A673 (cell line): ENCODE measurements at regions not wholly inside any gene's neighbourhood (a gene's known extent, or its start where the extent isn't known, plus 50 kb on each side); places are given as distances from the start of the nearest gene placed in this dataset.

Experiments
- BruUV-seq: library from RNA; stranded (reverse); fragments of 400-500 nt; replicated peaks from 2 replicates; lab custom pipeline; 2021; lab: Mats Ljungman, UMichigan
- CTCF ChIA-PET: fragments of 300-600 bp; sonication (Branson Sonifier 250); formaldehyde crosslinking; loops from one replicate; lab custom pipeline; 2022; ENCODE audit warnings: antibody characterized with exemption; lab: Charles Lee
- POLR2A ChIA-PET: fragments of 300-600 bp; sonication (Branson Sonifier 250); formaldehyde crosslinking; loops from one replicate; lab custom pipeline; 2022; ENCODE audit warnings: antibody characterized with exemption; ENCODE audit not compliant: low non-redundant PET; lab: Charles Lee
- DNase-seq: peaks from one replicate; pipeline ENCODE4 v3.0.0-alpha.2; 2015; ENCODE audit warnings: low spot score
- H3K27ac ChIP-seq: fragments of 200-600 bp; sonication (generic); 2 replicates; pipeline ENCODE4 v1.5.1; 2016; ENCODE audit warnings: mixed run types, low read depth, mild to moderate bottlenecking, mixed read lengths, antibody characterized with exemption, low read length; ENCODE audit not compliant: poor library complexity, severe bottlenecking
- H3K27me3 ChIP-seq: fragments of 200-600 bp; sonication (generic); replicated peaks from 2 replicates; pipeline ENCODE4 v1.6.1; 2017; ENCODE audit warnings: mixed run types, low read depth, mild to moderate bottlenecking, mixed read lengths, antibody characterized with exemption, low read length; ENCODE audit not compliant: insufficient read depth, poor library complexity
- H3K36me3 ChIP-seq: fragments of 200-600 bp; sonication (generic); 2 replicates; pipeline ENCODE4 v1.6.1; 2016; ENCODE audit warnings: mixed run types, mild to moderate bottlenecking, mixed read lengths, antibody characterized with exemption, low read length; ENCODE audit not compliant: insufficient read depth, poor library complexity, severe bottlenecking
- H3K4me1 ChIP-seq: fragments of 200-600 bp; sonication (generic); 2 replicates; pipeline ENCODE4 v1.6.1; 2017; ENCODE audit warnings: mixed run types, mild to moderate bottlenecking, mixed read lengths, antibody characterized with exemption, low read length; ENCODE audit not compliant: insufficient read depth, poor library complexity, severe bottlenecking
- H3K4me3 ChIP-seq: fragments of 200-600 bp; sonication (generic); 2 replicates; pipeline ENCODE4 v1.5.1; 2016; ENCODE audit warnings: low read depth, mixed run types, mild to moderate bottlenecking, mixed read lengths, low read length; ENCODE audit not compliant: poor library complexity, severe bottlenecking
- H3K9me3 ChIP-seq: fragments of 200-600 bp; sonication (generic); 2 replicates; pipeline ENCODE4 v1.6.1; 2016; ENCODE audit warnings: mixed run types, low read depth, mild to moderate bottlenecking, mixed read lengths, antibody characterized with exemption, low read length; ENCODE audit not compliant: poor library complexity, severe bottlenecking
- CTCF ChIP-seq: fragments of 300-800, 200-600 bp; sonication (generic); conservative IDR thresholded peaks from 2 replicates; pipeline ENCODE4 v1.5.1; 2017; ENCODE audit warnings: low read depth, mild to moderate bottlenecking, antibody characterized with exemption, low read length, moderate library complexity, mixed read lengths
- EZH2 ChIP-seq: fragments of 200-600 bp; sonication (generic); IDR thresholded peaks from 2 replicates; pipeline ENCODE4 v1.6.1; 2017; ENCODE audit warnings: borderline replicate concordance, low read depth, mild to moderate bottlenecking, mixed read lengths, antibody characterized with exemption, low read length; ENCODE audit not compliant: poor library complexity, severe bottlenecking
- intact Hi-C: fragments of 100-400 bp; cut with micrococcal nuclease; formaldehyde crosslinking; loops from one replicate; pipeline ENCODE4 v1.10.0; 2022; ENCODE audit not compliant: unreplicated experiment

GRCh38 chr11:88036701-88037100 is 138.5 kb downstream of the RAB38 start:
- Histone ChIP-seq H3K9me3 (no peaks in the 10 kb centered on the region), H3K4me1 (no peaks in the 10 kb centered on the region), H3K27ac (no peak overlapping the region), H3K27me3 (peaks cover 13% of the 10 kb centered on the region), H3K4me3 (no peak overlapping the region), H3K36me3 (no peaks in the 10 kb centered on the region)
- CTCF ChIA-PET: no interaction called here
- TF ChIP-seq CTCF (no peak), EZH2 (no peak)
- POLR2A ChIA-PET: no interaction called here
- no peak for DNase-seq
- intact Hi-C loops: no loop called here
- BruUV-seq: no TSS peak

DNA sequence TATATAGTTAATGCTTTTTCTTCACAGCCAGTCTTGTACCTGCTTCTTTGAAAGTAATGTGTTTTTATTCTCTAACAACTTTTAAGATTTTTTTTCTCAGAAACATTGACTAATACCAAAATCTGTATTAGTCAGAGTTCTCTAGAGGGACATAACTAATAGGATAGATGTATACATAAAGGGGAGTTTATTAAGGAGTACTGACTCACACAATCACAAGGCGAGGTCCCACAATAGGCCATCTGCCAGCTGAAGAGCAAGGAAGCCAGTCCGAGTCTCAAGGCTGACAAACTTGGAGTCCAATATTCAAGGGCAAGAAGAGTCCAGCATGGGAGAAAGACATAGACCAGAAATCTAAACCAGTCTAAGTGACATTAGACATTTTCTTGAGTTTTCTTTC is 140.0 kb downstream of the RAB38 start:
- H3K9me3 ChIP-seq: no peaks in the 10 kb centered on the region
- no peak for TF ChIP-seq EZH2
- no peak for TF ChIP-seq CTCF
- H3K36me3 ChIP-seq: no peaks in the 10 kb centered on the region
- ChIA-PET POLR2A (no interaction called here), CTCF (no interaction called here)
- DNase-seq: no peak
- H3K4me1 ChIP-seq: no peaks in the 10 kb centered on the region
- H3K27ac ChIP-seq: no peak overlapping the region
- H3K27me3 ChIP-seq: peaks cover 7% of the 10 kb centered on the region
- intact Hi-C loops: no loop called here
- no peak overlapping the region for H3K4me3 ChIP-seq
- BruUV-seq: no TSS peak

- DNase-seq: no peak
- ChIA-PET CTCF (no interaction called here), POLR2A (no interaction called here)
- Histone ChIP-seq H3K4me3 (no peak overlapping the region), H3K4me1 (no peaks in the 10 kb centered on the region), H3K27me3 (no peaks in the 10 kb centered on the region), H3K36me3 (no peaks in the 10 kb centered on the region), H3K9me3 (no peaks in the 10 kb centered on the region), H3K27ac (no peak overlapping the region)
- intact Hi-C loops: no loop called here
- TF ChIP-seq CTCF: no peak
- no peak for TF ChIP-seq EZH2
- no TSS peak for BruUV-seq
These were observed 157.6 kb downstream of the RAB38 start for GRCh38 chr11:88017666-88018065.
